Sigmoid colon (tissue), 4 donors: ENCODE measurements at regions not wholly inside any gene's neighbourhood (a gene's known extent, or its start where the extent isn't known, plus 50 kb on each side); places are given as distances from the start of the nearest gene placed in this dataset.

ENCODE experiments used
- EP300 ChIP-seq, 4 donors: sonication (generic); formaldehyde crosslinking; IDR thresholded peaks; one replicate each; pipeline ENCODE4 v1.6.1; 2017; ENCODE audit warnings: antibody characterized with exemption in 4 of 4
- POLR2AphosphoS5 ChIP-seq, 4 donors: sonication (generic); formaldehyde crosslinking; IDR thresholded peaks; one replicate each; pipeline ENCODE4 v1.6.1; 2017; ENCODE audit warnings: antibody characterized with exemption in 4 of 4
- TF ChIP-seq, protein P1 (sequence below), 4 experiments: fragments of 450-650 bp in 3 of 4; fragments of 200-600 bp in 1 of 4; IDR thresholded peaks; one replicate each; pipeline ENCODE4 v1.5.1; 2016 to 2019; ENCODE audit warnings: antibody characterized with exemption in 4 of 4, mild to moderate bottlenecking in 3 of 4, moderate library complexity in 2 of 4

- TF ChIP-seq POLR2AphosphoS5 (IDR thresholded peaks at IDR 0.05) (no peak), EP300 (IDR thresholded peaks at IDR 0.05) (no peak)
- TF ChIP-seq, protein P1, sequence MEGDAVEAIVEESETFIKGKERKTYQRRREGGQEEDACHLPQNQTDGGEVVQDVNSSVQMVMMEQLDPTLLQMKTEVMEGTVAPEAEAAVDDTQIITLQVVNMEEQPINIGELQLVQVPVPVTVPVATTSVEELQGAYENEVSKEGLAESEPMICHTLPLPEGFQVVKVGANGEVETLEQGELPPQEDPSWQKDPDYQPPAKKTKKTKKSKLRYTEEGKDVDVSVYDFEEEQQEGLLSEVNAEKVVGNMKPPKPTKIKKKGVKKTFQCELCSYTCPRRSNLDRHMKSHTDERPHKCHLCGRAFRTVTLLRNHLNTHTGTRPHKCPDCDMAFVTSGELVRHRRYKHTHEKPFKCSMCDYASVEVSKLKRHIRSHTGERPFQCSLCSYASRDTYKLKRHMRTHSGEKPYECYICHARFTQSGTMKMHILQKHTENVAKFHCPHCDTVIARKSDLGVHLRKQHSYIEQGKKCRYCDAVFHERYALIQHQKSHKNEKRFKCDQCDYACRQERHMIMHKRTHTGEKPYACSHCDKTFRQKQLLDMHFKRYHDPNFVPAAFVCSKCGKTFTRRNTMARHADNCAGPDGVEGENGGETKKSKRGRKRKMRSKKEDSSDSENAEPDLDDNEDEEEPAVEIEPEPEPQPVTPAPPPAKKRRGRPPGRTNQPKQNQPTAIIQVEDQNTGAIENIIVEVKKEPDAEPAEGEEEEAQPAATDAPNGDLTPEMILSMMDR (IDR thresholded peaks at IDR 0.05), result no peak
Observed at GRCh38 chr7:155939350-155939749, 127.1 kb upstream of the SHH start.
